ENCODE measurements at regions not wholly inside any gene's neighbourhood (a gene's known extent, or its start where the extent isn't known, plus 50 kb on each side); places are given as distances from the start of the nearest gene placed in this dataset.

DNA sequence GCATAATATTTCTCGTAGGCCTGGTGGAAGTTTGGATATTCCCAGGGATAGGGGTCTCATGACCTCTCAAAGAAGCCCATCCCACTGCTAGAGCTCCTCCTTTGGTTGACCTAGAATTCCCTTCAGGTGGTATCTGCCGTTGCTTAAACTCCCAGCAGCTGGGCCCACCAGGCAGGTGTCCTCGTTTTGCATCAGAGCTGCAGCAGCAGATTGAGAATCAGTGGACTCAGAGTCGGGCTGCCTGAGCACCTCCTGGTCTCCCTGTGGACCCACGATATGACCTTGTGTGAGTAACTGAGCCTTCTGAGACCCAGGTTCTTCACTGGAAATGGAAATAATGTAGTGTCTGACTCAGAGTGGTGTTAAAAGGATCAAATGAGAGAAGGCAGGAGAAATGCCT, 132.7 kb downstream of the PAPOLA start:
- no peak overlapping the region for H3K9ac ChIP-seq
- H4K20me1 ChIP-seq, result no peaks in the 10 kb centered on the region
- H3K27ac ChIP-seq, result no peak overlapping the region
- no peak for TF ChIP-seq Cebpa-rat (IDR thresholded peaks at IDR 0.05)
- H3K4me1 ChIP-seq, result no peaks in the 10 kb centered on the region
- peaks cover 0 to 4% (median 0%) of the 10 kb centered on the region in 11 experiments; a peak in 2 of 22 replicates for H3K9me3 ChIP-seq (replicated peaks in 1 of 11)
- H3K36me3 ChIP-seq, result no peaks in the 10 kb centered on the region
- H3K4me3 ChIP-seq, result no peak overlapping the region
- H3K4me2 ChIP-seq, result no peak overlapping the region
- no peaks in the 10 kb centered on the region for H3K27me3 ChIP-seq

DNA sequence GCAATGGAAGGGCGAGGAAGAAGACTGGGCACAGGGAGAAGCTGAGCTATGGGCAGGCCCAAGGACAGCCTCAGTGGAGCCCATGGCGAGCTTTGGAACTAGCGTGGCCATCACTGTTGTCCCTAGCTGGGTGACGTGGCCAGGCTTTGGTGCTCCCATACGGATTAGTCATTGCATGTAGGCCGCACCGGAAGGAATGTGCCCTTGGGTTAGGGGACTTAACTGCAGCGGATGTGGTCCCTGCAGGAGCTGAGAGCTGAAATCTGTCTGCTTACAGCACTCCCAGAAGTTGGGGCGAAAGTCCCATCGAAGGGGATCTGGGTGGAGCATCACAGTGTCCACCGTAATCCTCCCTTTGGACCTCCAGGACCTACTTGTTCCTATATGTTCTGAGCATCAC, 133.7 kb downstream of the PAPOLA start:
- H4K20me1 ChIP-seq, result no peaks in the 10 kb centered on the region
- H3K4me1 ChIP-seq, result no peaks in the 10 kb centered on the region
- H3K9me3 ChIP-seq (replicated peaks in 1 of 11), result no peaks in the 10 kb centered on the region; a peak in 1 of 22 replicates
- no peak overlapping the region for H3K4me2 ChIP-seq
- no peak overlapping the region for H3K27ac ChIP-seq
- H3K4me3 ChIP-seq, result no peak overlapping the region
- no peaks in the 10 kb centered on the region for H3K27me3 ChIP-seq
- H3K36me3 ChIP-seq, result no peaks in the 10 kb centered on the region
- no peak overlapping the region for H3K9ac ChIP-seq
- no peak for TF ChIP-seq Cebpa-rat (IDR thresholded peaks at IDR 0.05)

DNA sequence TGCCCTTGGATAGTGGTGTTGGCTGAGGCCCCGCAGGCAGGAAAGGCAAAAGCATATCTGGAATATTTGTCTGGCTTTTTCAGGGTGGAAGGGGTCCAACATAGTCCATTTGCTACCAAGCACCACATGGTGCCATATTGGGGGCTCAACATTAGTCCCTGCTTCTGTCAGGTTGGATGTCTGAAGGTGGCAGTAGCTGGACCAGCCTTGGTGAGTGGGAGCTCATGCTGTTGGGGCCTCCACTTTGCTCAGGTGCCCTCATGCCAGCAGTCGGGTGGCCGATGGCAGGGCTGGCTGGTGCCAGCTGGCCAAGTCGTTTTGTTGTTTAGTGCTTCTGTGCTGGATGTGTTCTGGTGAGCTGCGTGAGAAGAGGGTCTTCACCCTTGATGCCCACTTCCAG, 135.3 kb downstream of the PAPOLA start:
- Histone ChIP-seq H4K20me1 (no peaks in the 10 kb centered on the region), H3K9ac (no peak overlapping the region), H3K9me3 (replicated peaks in 1 of 11) (no peaks in the 10 kb centered on the region; a peak in 1 of 22 replicates), H3K4me2 (no peak overlapping the region), H3K27me3 (no peaks in the 10 kb centered on the region), H3K4me3 (no peak overlapping the region), H3K27ac (no peak overlapping the region), H3K4me1 (no peaks in the 10 kb centered on the region), H3K36me3 (no peaks in the 10 kb centered on the region)
- TF ChIP-seq Cebpa-rat (IDR thresholded peaks at IDR 0.05), result no peak

DNA sequence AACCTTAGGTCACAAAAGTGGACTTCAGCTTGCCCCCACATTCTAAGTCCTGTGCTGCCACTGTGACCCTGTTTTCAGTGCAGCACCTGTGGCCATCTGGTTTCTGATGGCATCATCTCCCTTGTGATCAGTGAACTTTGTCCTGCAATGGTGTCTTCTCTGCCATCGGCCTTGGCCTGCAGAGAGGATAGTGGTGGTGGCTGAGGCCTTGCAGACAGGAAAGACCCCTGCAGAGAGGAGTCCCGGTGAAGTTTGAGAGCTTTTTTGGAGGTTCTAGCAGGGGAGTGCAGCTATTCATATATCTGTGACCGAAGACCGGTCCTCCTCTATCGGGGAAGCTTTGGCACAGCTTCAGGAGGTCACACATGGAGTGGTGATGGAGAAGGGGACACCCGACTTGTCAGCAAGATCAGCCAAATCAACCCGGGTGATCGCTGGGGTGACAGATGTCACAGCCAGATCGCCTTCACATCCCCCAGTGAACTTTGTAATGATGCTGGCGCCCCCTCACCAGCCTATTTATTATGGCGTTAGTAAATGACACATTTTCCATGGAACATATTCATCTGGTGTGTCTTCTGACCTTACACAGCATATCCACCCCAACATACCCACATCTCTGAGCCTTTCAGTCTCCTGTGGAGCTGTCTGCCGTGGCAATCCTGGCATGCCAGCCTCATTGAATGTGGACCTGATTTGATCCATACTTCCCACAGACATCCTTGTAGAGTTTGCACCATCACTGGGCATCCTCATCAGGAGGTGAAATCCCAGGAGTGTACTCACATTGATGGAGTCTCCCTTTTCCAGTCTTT, 136.1 kb downstream of the PAPOLA start:
- Histone ChIP-seq H4K20me1 (no peaks in the 10 kb centered on the region), H3K9ac (no peak overlapping the region), H3K27me3 (no peaks in the 10 kb centered on the region), H3K4me1 (no peaks in the 10 kb centered on the region), H3K36me3 (no peaks in the 10 kb centered on the region), H3K9me3 (replicated peaks in 1 of 11) (no peaks in the 10 kb centered on the region; a peak in 1 of 22 replicates), H3K4me2 (no peak overlapping the region), H3K4me3 (no peak overlapping the region), H3K27ac (no peak overlapping the region)
- no peak for TF ChIP-seq Cebpa-rat (IDR thresholded peaks at IDR 0.05)

DNA sequence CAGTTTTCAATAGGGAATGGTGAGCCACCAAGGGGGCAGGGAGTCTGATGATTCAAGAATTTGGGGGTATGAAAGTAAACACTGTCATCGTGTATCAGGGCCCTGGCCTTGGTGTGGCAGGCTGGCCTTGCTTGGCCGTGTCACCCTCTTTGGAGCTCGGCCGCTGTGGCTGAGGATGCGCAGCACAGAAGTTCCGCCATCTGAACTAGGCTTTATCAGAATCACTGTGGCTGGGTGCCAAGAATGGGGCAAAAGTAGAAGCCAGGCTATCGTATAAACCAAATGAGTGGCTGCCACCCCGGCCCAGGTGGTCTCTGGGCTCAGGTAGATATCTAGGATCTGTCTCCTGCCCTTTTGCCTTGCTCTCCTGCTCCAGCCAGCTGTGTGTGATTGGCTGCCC, 137.4 kb downstream of the PAPOLA start:
- Histone ChIP-seq H3K9me3 (replicated peaks in 1 of 11) (no peaks in the 10 kb centered on the region; a peak in 1 of 22 replicates), H3K27ac (no peak overlapping the region), H3K36me3 (no peaks in the 10 kb centered on the region), H3K4me1 (no peaks in the 10 kb centered on the region), H3K9ac (no peak overlapping the region), H3K27me3 (no peaks in the 10 kb centered on the region), H3K4me2 (no peak overlapping the region), H4K20me1 (no peaks in the 10 kb centered on the region), H3K4me3 (no peak overlapping the region)
- TF ChIP-seq Cebpa-rat (IDR thresholded peaks at IDR 0.05), result no peak

DNA sequence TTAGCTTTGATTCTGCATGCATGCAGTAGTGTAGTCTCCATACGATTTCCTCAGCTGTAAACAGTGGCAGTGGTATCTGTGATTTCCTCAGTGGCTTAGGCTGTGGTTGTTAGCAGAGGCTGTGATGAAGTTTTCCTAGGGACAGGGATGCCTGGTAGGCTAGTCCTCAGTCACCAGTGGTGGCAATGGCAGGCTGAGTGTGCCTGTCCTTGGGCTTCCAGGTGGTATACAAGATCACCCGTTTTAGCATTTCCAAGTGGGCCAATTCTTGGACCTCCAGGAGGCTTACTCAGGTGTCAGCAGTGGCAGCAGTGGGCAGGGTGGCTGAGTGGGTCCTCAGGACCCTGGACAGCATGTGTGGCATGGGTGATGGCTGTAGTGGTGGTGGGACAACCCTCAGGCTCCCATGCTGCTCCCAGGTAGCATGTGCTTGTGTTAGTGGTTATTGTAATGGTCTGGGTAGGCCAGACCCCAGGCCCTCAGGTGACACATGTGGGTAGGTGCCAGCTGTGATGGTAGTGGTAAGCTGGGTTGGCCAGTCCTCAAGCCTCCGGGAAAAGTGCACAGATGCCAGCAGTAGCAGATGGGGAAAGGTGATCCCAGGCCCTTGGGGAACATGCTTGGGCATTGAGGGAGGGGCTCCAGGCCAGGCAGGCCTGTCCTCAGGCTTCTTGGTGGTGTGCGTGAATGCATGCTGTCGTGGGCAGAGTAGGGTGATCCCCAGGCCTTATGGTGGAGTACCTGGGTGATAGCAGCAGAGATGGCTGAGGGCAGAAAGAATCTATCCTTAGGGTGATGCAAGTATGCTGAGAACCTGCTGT, 146.5 kb downstream of the PAPOLA start:
- Histone ChIP-seq H3K9ac (no peak overlapping the region), H4K20me1 (no peaks in the 10 kb centered on the region), H3K27ac (no peak overlapping the region), H3K9me3 (replicated peaks in 1 of 11) (peaks cover 19 to 32% (median 25%) of the 10 kb centered on the region in 11 experiments), H3K4me1 (peaks cover 0 to 6% (median 0%) of the 10 kb centered on the region in 10 experiments; a peak in 2 of 20 replicates), H3K27me3 (no peaks in the 10 kb centered on the region; a peak in 1 of 22 replicates), H3K36me3 (no peaks in the 10 kb centered on the region), H3K4me3 (no peak overlapping the region), H3K4me2 (no peak overlapping the region)
- no peak for TF ChIP-seq Cebpa-rat (IDR thresholded peaks at IDR 0.05)

DNA sequence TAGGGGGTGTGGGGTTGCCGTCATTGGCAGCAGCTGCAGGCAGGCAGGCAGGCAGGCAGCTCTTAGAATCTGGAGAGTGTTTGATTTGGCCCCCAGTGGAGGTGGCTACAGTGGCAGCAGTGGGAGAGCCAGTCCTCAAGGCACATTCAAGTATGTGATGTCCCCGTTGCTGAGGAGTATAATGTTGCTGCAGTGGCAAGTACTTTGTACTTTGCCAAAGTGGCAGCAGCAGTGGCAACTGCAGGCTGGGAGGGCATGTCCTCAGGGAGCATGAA, 147.1 kb downstream of the PAPOLA start:
- peaks cover 0 to 6% (median 0%) of the 10 kb centered on the region in 10 experiments; a peak in 2 of 20 replicates for H3K4me1 ChIP-seq
- no peak overlapping the region for H3K4me3 ChIP-seq
- H3K9me3 ChIP-seq (replicated peaks in 1 of 11), result peaks cover 19 to 32% (median 25%) of the 10 kb centered on the region in 11 experiments
- no peaks in the 10 kb centered on the region; a peak in 1 of 22 replicates for H3K27me3 ChIP-seq
- TF ChIP-seq Cebpa-rat (IDR thresholded peaks at IDR 0.05), result no peak
- H3K4me2 ChIP-seq, result no peak overlapping the region
- H3K9ac ChIP-seq, result no peak overlapping the region
- H3K27ac ChIP-seq, result no peak overlapping the region
- no peaks in the 10 kb centered on the region for H4K20me1 ChIP-seq
- H3K36me3 ChIP-seq, result no peaks in the 10 kb centered on the region

DNA sequence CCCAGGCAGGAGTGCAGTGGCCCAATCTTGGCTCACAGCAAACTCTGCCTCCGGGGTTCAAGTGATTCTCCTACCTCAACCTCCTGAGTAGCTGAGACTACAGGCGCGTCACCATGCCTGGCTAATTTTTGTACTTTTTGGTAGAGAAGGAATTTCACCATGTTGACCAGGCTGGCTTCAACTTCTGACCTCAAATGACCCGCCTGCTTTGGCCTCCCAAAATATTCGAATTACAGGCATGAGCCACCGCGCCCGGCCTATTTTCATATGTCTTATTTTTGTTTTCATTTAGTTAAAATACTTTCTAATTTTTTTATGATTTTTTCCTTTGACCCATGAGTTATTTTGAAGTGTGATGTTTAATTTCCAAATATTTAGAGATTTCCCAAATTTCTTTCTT, 143.6 kb upstream of the VRK1 start:
- Histone ChIP-seq H3K4me2 (no peak overlapping the region), H3K4me3 (no peak overlapping the region), H3K27me3 (no peaks in the 10 kb centered on the region), H3K9me3 (replicated peaks in 1 of 11) (peaks cover 15 to 26% (median 20%) of the 10 kb centered on the region in 11 experiments), H3K4me1 (peaks cover 0 to 6% (median 0%) of the 10 kb centered on the region in 10 experiments; a peak in 2 of 20 replicates), H3K36me3 (no peaks in the 10 kb centered on the region; a peak in 1 of 22 replicates), H4K20me1 (no peaks in the 10 kb centered on the region), H3K27ac (no peak overlapping the region), H3K9ac (no peak overlapping the region)
- TF ChIP-seq Cebpa-rat (IDR thresholded peaks at IDR 0.05), result no peak

DNA sequence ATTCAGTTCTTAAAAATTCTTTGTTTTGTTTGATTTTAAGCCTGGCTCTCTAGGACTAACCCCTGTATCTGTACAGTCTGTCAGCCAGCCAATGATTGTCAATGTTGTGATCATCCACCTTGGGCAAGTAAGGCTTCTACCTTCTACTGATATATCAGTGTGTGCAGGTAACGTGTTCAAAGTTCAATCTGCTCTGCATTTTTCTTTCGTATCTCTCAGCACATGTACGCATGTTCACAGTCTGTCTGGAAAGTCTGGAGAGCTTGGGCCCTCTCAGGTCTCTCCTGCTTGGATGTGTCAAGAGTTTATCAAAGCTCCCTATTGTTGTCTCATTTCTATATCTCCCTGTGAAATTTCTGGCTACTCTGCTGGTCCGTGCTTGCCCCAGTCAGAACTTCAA, 138.6 kb upstream of the VRK1 start:
- H3K4me2 ChIP-seq, result no peak overlapping the region
- no peaks in the 10 kb centered on the region; a peak in 1 of 22 replicates for H3K36me3 ChIP-seq
- H3K9ac ChIP-seq, result no peak overlapping the region

More for the DNA sequence above, 138.6 kb upstream of the VRK1 start:
- Histone ChIP-seq H3K4me1 (peaks cover 0 to 9% (median 5%) of the 10 kb centered on the region in 10 experiments; a peak in 7 of 20 replicates), H3K4me3 (no peak overlapping the region), H4K20me1 (no peaks in the 10 kb centered on the region), H3K27me3 (no peaks in the 10 kb centered on the region), H3K9me3 (replicated peaks in 1 of 11) (peaks cover 11 to 18% (median 14%) of the 10 kb centered on the region in 11 experiments; a peak in 21 of 22 replicates), H3K27ac (no peak overlapping the region)
- TF ChIP-seq Cebpa-rat (IDR thresholded peaks at IDR 0.05), result no peak
